ENCODE measurements at regions not wholly inside any gene's neighbourhood (a gene's known extent, or its start where the extent isn't known, plus 50 kb on each side); places are given as distances from the start of the nearest gene placed in this dataset.

GRCh38 chr14:94682061-94682516 is 69.9 kb downstream of the SERPINA3 start:
- DNase-seq: no peak

GRCh38 chr14:94681300-94682060 is 69.3 kb downstream of the SERPINA3 start:
- DNase-seq: peak; percentile 12

- DNase-seq: no peak
Observed at GRCh38 chr14:94680862-94681288, 68.7 kb downstream of the SERPINA3 start.

DNA sequence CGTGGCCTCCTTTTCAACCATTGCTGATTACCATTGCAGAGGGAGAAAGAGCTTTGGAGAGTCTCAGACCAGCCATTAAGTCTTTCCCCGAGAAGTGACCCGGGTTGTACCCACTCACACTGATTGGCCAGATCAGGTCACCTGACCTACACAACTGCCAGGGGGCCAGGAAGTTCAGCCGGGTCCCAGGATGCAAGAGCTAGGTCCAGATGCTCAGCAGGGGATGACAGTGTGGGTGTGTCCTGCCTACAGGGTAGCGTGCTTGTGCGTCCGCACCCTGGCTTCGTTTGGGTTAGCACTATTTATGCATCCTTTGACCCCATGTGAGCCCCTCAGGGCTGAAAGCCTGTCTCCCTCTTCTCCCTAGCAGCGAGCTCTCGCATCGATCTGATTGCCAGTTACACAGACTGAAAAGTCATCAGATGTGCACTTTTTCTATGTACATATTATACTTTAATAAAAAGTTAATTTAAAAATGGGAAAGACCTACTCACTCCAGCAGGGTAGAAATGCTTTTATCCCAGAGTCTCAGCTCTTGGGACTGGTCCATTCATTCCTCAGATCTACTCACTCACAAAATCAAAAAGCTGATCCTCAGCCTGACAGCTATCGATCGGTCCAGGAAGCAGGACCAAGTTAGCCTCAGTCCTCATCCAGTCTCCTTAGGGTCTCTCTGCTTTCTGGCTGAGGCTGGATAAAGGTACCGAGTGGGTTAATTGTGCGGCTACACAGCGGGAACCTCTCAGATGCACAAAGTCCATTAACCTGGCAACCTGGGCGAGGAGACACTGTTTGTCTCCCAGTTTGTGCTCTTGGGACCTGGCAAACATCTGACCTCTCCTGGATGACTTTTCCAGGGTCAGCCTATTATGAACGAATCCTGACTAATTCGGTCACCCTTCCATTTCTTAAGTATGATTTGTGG is 68.0 kb downstream of the SERPINA3 start:
- no peak for DNase-seq

DNA sequence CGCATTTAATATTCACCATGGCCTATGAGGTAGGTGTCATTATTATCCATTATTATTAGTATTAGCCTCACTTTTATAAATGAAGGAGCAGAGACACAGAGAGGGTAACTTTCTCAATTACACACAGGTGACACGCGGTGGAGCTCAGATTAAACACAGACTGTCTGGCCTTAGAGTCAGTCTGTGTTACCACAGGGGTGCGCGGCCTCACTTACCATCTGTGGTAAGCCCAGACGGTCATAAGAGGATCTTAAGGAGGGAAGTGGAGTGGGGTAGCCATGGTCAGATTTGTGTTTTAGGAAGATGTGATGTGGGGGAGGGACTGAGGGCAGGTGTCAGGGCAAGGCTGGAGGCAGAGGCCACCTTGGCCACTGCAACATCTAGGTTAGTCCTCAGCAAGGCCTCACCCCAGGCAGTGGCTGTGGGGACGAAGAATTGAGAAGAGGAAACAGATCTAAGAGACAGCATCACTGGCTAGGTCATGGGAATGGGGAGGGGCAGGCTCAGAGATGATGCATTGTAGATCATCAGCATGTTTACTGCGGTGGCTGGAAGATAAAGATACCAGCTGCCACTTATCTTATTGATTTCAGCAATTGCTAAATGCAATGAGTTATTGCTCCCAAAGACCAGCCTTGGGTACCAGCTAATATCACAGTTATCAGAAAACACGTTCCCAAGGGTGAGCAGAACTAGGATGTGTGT is 67.1 kb downstream of the SERPINA3 start:
- no peak for DNase-seq

DNA sequence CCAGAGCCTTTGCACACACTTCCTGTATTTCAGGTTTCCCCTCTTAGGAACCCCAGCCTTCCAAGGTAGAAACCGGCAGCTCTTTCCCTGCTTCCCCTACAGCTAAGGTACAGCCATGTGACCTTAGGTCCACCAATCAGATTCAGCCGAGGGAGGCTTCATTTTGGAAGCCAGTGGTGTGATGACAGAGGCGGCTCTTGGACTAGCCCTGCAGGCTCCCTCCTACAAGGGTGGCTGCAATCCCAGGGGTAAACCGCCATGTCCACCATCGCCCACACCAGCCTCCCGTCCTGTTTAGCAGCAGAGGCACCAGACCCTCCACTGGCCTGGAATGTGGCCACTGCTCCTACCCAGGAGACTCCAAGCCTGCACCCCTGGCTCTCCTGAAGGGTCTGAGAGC is 65.6 kb downstream of the SERPINA3 start:
- DNase-seq: no peak

GRCh38 chr14:94677213-94677612 is 65.0 kb downstream of the SERPINA3 start:
- no peak for DNase-seq

GRCh38 chr14:94676495-94677185 is 64.4 kb downstream of the SERPINA3 start:
- DNase-seq: no peak

GRCh38 chr14:94675036-94675435 is 62.8 kb downstream of the SERPINA3 start:
- no peak for DNase-seq

- no peak for DNase-seq
Observed at GRCh38 chr14:94673781-94674231, 61.6 kb downstream of the SERPINA3 start.
